Activated naive CD4-positive, alpha-beta T cell treated with anti-CD3 and anti-CD28 coated beads, Interleukin-2, amount 50 U/mL, for 24 hours (primary cell): ENCODE measurements at regions not wholly inside any gene's neighbourhood (a gene's known extent, or its start where the extent isn't known, plus 50 kb on each side); places are given as distances from the start of the nearest gene placed in this dataset.
"Not testable (repeated sequence)": the region's sequence is repeated elsewhere in the genome, so short reads cannot be mapped to it uniquely, and the experiment has no call there.

ENCODE experiments used
- H3K27ac Mint-ChIP-seq: one replicate; pipeline ENCODE4 v1.8.0; 2021; ENCODE audit warnings: mild to moderate bottlenecking, mixed read lengths
- H3K27me3 Mint-ChIP-seq: one replicate; pipeline ENCODE4 v1.8.0; 2021; ENCODE audit warnings: mixed read lengths
- H3K36me3 Mint-ChIP-seq: one replicate; pipeline ENCODE4 v1.8.0; 2021; ENCODE audit warnings: mixed read lengths
- H3K4me1 Mint-ChIP-seq: one replicate; pipeline ENCODE4 v1.8.0; 2021; ENCODE audit warnings: mixed read lengths
- H3K4me3 Mint-ChIP-seq: one replicate; pipeline ENCODE4 v1.8.0; 2021; ENCODE audit warnings: mild to moderate bottlenecking, mixed read lengths
- H3K9me3 Mint-ChIP-seq: one replicate; pipeline ENCODE4 v1.8.0; 2021; ENCODE audit warnings: mixed read lengths

DNA sequence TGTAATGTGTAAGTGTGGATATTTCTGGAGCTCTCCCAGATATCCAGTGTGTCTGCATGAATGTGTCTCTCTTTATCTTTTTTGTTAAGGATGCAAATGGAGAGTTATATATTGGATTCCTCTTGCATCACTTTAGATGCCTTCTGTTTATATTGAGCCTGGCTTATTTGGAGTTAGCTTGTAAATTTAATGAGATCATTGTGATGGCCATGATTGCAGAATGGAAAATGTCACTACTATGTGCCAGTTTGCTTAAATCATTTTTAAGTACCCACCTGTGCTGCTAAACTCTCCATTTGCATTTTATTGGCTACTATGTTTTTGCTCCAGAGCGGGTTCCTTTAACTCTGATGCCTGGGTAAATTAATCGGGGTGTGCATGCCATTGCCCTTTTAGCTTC, 334.8 kb downstream of the UTRN start:
- peaks cover 9% of the 10 kb centered on the region for H3K36me3 Mint-ChIP-seq
- H3K4me3 Mint-ChIP-seq = no peak overlapping the region
- H3K4me1 Mint-ChIP-seq = peaks cover 48% of the 10 kb centered on the region
- no peak overlapping the region for H3K27ac Mint-ChIP-seq
- no peaks in the 10 kb centered on the region for H3K9me3 Mint-ChIP-seq
- no peaks in the 10 kb centered on the region for H3K27me3 Mint-ChIP-seq

DNA sequence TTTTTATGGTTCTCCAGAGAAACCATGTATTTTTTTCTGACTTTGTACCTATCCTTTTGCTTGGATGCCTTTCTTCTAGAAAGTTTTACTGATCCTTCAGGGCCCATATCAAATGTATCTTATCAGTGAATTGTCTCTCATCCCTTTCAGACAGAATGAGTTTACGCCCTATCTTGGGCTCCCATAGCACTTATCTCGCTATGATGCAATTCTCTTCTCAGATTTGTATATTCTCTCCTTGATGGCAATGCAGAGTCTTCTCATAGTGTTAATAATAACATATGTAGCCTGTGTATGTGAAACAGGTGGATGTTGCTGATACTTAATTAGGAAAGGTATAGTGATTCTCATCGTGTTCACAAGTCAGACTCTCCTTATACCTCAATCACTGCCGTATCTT, 336.2 kb downstream of the UTRN start:
- no peaks in the 10 kb centered on the region for H3K9me3 Mint-ChIP-seq
- no peak overlapping the region for H3K4me3 Mint-ChIP-seq
- no peaks in the 10 kb centered on the region for H3K27me3 Mint-ChIP-seq
- peaks cover 48% of the 10 kb centered on the region for H3K4me1 Mint-ChIP-seq
- H3K36me3 Mint-ChIP-seq = peaks cover 7% of the 10 kb centered on the region
- H3K27ac Mint-ChIP-seq = no peak overlapping the region

DNA sequence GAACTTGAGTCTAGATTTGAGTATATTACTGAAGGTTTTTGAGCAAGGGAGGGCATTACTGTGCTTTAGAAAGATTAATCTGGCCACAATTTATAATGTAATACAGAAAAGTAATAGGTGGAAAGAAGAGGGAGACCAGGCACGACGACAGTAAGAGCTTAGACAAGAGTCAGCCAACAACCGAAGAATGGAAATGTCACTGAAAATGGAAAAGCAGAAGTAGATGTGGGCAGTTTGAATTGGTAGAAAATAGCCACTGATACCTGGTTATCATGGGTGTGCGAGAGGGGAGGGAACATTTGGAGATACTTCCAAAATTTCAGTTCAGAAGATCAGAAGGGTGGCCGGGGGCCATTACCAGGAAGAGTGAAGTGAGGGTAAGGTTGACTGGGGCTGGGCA, 339.1 kb downstream of the UTRN start:
- peaks cover 48% of the 10 kb centered on the region for H3K4me1 Mint-ChIP-seq
- H3K9me3 Mint-ChIP-seq = no peaks in the 10 kb centered on the region
- H3K36me3 Mint-ChIP-seq = peaks cover 5% of the 10 kb centered on the region
- no peaks in the 10 kb centered on the region for H3K27me3 Mint-ChIP-seq
- no peak overlapping the region for H3K27ac Mint-ChIP-seq
- H3K4me3 Mint-ChIP-seq = no peak overlapping the region

DNA sequence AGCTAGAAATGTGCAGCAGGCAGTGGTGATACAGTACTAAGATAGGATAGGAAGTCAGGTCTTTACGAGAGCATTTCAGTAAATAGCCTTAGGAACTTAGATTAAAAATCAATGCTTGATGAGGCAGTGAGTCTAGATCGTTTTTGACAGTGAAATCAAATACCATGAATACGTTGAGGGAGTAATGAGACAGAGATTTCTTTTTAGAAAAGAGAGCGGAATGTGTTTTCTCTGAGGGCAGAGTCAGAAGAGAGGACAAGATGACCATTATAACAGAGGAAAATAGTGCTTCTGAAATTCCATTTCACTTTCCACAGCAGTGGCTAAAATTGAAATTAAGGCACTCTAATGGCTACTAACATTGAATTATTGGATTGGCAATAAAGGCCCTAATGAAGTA, 339.6 kb downstream of the UTRN start:
- Mint-ChIP-seq H3K27ac (no peak overlapping the region), H3K9me3 (no peaks in the 10 kb centered on the region), H3K4me3 (no peak overlapping the region), H3K4me1 (peaks cover 49% of the 10 kb centered on the region), H3K36me3 (peaks cover 8% of the 10 kb centered on the region), H3K27me3 (no peaks in the 10 kb centered on the region)

DNA sequence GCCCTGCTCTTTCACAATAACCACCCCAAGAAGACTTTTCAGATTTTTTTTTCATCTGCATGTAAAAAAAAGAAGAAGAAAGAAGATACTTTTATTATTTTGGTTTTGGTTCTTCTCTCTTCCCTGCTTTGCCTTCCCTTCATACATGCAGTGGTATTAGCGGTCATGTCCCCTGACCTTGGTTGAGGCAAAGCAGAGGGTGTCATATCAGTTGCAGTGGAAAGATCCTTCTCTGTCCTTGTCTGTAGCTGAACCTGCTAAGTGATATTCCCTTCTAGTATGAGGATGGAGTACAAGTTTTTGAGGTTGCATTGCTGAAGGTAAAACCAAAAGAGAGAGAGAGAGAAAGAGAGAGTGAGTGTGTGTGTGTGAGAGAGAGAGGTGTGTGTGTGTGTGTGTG, 345.7 kb downstream of the UTRN start:
- H3K4me3 Mint-ChIP-seq = no peak overlapping the region
- H3K9me3 Mint-ChIP-seq = no peaks in the 10 kb centered on the region
- no peak overlapping the region for H3K27ac Mint-ChIP-seq
- H3K36me3 Mint-ChIP-seq = peaks cover 9% of the 10 kb centered on the region
- H3K27me3 Mint-ChIP-seq = no peaks in the 10 kb centered on the region
- H3K4me1 Mint-ChIP-seq = peaks cover 34% of the 10 kb centered on the region

DNA sequence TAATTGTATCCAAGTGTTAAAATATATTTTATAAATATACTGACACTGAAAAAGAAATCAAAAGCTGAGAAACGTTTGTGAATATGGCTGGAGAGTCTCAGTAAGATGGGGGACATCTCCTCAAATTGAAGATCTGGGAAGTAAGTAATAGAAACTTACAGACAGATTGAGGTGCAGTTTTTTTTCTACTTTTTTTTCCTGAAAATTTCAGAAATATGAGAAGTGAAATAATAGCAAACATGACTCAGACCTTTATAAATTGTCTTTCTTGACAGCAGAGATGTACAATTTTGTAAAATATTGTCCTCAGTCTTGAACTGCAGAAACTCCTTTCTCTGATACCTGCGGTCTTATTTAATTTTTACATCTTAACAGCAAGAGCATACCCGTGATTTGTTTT, 347.1 kb downstream of the UTRN start:
- Mint-ChIP-seq H3K27ac (no peak overlapping the region), H3K9me3 (no peaks in the 10 kb centered on the region), H3K4me3 (no peak overlapping the region), H3K27me3 (no peaks in the 10 kb centered on the region), H3K4me1 (peaks cover 37% of the 10 kb centered on the region), H3K36me3 (peaks cover 9% of the 10 kb centered on the region)

DNA sequence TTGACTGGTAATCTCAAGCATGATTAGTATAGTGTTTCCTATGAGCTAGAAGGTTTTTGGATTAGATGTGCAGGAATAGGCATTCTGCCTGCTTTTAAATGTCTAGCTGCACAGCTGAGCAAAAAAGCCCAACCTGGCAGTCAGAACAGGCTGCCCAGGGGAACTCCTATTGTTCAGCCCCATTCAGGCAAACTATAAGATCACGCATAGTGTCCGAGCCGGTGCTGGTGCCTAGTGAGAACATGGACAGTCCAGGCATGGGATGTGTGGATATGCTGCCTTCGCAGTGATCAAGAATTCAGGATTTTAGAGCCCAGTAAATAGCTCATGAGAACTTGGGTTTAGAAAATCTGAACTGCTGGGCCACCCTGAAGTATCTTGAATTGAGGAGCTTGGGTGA, 348.8 kb downstream of the UTRN start:
- H3K27me3 Mint-ChIP-seq = no peaks in the 10 kb centered on the region
- H3K4me1 Mint-ChIP-seq = peaks cover 28% of the 10 kb centered on the region
- H3K4me3 Mint-ChIP-seq = no peak overlapping the region
- no peaks in the 10 kb centered on the region for H3K9me3 Mint-ChIP-seq
- no peak overlapping the region for H3K27ac Mint-ChIP-seq
- H3K36me3 Mint-ChIP-seq = peaks cover 9% of the 10 kb centered on the region

DNA sequence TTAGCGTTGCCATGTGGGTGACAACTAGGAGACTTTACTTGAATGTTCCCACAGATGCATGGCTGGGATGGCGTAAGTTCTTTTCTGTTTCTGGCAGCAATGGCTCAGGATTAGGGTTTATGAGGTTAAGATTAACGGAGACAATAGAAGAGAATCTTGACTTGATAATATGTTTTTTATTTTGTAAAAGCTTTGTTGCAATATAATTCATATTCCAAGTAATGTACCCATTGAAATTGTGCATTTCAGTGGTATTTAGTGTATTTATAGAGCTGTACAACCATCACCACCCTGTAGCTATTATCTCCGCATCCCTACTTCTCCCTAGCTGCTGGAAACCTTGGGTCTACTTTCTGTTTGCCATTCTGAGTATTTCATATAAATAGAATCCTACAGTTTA, 349.2 kb downstream of the UTRN start:
- Mint-ChIP-seq H3K9me3 (peaks cover 4% of the 10 kb centered on the region), H3K4me1 (peaks cover 27% of the 10 kb centered on the region), H3K27ac (no peak overlapping the region), H3K36me3 (peaks cover 11% of the 10 kb centered on the region), H3K27me3 (no peaks in the 10 kb centered on the region), H3K4me3 (no peak overlapping the region)

DNA sequence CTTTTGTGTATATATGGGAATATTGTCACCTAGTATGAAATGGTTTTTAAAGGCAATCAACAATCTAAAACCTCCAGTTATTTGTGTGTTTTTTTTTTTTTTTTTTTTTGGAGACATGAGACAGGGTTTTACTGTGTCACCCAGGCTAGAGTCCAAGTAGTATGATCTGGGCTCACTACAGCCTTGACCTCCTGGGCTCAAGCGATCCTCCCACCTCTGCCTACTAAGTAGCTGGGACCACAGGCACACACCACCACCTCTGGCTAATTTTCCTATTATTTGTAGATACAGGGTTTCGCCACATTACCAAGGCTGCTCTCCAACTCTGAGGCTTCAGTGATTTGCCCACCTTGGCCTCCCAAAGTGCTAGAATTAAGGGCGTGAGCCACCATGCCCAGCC, 349.9 kb downstream of the UTRN start:
- Mint-ChIP-seq H3K4me3 (no peak overlapping the region), H3K27me3 (no peaks in the 10 kb centered on the region), H3K9me3 (peaks cover 6% of the 10 kb centered on the region), H3K4me1 (peaks cover 30% of the 10 kb centered on the region), H3K27ac (no peak overlapping the region), H3K36me3 (peaks cover 9% of the 10 kb centered on the region)

DNA sequence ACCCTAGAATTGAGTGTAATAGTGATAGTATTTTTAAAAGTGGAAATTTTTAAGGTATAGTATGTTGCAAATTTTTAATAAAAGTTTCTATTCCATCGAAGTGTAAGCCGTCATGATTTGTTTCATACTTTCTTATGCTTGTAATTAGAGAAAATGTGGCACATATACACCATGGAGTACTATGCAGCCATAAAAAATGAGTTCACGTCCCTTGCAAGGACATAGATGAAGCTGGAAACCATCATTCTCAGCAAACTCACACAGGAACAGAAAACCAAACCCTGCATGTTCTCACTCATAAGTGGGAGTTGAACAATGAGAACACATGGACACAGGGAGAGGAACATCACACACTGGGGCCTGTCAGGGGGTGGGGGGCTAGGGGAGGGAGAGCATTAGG, 350.9 kb downstream of the UTRN start:
- H3K4me3 Mint-ChIP-seq, H3K27me3 Mint-ChIP-seq, H3K36me3 Mint-ChIP-seq, H3K9me3 Mint-ChIP-seq, H3K27ac Mint-ChIP-seq: not testable (repeated sequence)
- H3K4me1 Mint-ChIP-seq = peaks cover 30% of the 10 kb centered on the region

DNA sequence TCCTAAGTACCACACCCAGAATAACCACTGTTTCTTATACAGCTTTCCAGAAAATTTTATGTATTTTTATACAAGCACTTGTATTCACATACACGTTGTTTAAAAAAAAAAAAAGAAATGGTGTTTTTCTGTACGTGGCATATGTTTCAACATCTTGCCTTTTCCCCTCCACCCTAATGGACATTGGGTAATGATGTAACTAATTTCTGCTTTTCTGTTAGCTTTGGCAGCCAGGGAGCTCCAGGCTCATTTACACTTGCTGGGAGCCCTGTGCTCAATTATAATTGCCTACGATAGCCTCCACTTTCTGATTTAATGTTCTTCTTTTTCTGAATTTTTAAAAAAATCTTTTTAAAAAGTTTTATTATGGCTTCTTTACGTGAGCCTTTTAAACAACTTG, 352.4 kb downstream of the UTRN start:
- Mint-ChIP-seq H3K4me1 (peaks cover 33% of the 10 kb centered on the region), H3K9me3 (peaks cover 6% of the 10 kb centered on the region), H3K27me3 (no peaks in the 10 kb centered on the region), H3K4me3 (no peak overlapping the region), H3K27ac (no peak overlapping the region), H3K36me3 (peaks cover 8% of the 10 kb centered on the region)

DNA sequence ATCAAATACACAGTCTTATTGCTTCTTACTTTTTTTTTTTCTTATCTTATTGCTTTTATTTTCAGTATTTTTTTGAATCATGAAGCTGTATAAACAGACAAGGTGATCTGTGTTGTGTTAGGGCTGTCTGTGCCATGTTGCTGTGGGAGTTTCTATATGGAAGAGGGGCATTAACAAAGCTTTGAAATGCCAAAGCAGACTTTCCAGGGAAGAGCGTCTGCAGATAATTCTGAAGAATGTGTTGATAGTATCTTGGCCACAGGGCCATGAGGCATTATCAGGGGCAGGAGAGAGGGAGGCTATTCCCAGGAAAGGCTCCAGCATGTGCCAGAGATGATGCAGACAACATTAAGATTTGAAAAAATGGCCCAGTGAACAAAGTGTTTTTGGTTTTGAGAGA, 354.5 kb downstream of the UTRN start:
- Mint-ChIP-seq H3K4me1 (peaks cover 36% of the 10 kb centered on the region), H3K4me3 (no peak overlapping the region), H3K27ac (peak overlapping the region; percentile 14), H3K9me3 (peaks cover 6% of the 10 kb centered on the region), H3K36me3 (peaks cover 10% of the 10 kb centered on the region), H3K27me3 (no peaks in the 10 kb centered on the region)

DNA sequence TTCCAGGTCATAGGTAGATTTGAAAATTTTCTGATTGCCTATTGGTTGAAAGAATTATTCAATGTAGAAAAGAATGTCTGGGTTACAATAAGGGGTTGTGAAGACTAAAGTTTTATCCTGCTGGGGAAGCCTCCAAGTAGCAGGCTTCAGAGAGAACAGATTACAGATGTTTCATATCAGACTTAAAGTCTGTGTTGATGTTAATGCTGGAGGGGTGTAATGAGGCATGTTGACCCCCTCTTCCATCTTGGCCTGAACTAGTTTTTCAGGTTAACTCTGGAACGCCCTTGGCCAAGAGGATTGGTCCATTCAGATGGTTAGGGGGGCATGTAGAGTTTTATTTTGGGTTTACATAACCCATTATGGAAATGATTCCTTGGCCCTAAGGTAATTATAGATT, 356.2 kb downstream of the UTRN start:
- H3K27me3 Mint-ChIP-seq = no peaks in the 10 kb centered on the region
- peaks cover 13% of the 10 kb centered on the region for H3K36me3 Mint-ChIP-seq
- peak overlapping the region; percentile 24 for H3K27ac Mint-ChIP-seq
- no peak overlapping the region for H3K4me3 Mint-ChIP-seq
- peaks cover 42% of the 10 kb centered on the region for H3K4me1 Mint-ChIP-seq
- H3K9me3 Mint-ChIP-seq = peaks cover 6% of the 10 kb centered on the region

DNA sequence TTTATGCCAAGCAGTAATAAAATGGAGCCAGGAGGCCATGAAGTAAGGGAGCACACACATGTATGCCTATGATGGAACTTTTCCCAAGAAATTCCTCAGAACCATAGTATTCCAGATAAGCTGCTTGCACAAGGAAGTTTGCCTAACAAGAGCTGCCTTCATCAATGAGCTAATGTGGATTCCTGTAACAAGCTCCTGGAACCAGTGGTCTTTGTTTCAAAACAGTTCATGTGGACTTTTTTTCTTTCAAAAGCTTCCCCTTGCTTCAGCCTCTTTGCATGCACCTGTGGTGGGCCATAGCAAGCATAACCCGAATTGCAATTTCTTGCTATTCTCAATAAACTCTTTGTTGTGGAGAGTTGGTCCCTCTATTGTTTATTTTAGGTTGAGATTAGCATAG, 359.6 kb downstream of the UTRN start:
- Mint-ChIP-seq H3K36me3 (peaks cover 21% of the 10 kb centered on the region), H3K9me3 (no peaks in the 10 kb centered on the region), H3K4me3 (no peak overlapping the region), H3K27ac (no peak overlapping the region), H3K4me1 (peaks cover 40% of the 10 kb centered on the region), H3K27me3 (no peaks in the 10 kb centered on the region)

DNA sequence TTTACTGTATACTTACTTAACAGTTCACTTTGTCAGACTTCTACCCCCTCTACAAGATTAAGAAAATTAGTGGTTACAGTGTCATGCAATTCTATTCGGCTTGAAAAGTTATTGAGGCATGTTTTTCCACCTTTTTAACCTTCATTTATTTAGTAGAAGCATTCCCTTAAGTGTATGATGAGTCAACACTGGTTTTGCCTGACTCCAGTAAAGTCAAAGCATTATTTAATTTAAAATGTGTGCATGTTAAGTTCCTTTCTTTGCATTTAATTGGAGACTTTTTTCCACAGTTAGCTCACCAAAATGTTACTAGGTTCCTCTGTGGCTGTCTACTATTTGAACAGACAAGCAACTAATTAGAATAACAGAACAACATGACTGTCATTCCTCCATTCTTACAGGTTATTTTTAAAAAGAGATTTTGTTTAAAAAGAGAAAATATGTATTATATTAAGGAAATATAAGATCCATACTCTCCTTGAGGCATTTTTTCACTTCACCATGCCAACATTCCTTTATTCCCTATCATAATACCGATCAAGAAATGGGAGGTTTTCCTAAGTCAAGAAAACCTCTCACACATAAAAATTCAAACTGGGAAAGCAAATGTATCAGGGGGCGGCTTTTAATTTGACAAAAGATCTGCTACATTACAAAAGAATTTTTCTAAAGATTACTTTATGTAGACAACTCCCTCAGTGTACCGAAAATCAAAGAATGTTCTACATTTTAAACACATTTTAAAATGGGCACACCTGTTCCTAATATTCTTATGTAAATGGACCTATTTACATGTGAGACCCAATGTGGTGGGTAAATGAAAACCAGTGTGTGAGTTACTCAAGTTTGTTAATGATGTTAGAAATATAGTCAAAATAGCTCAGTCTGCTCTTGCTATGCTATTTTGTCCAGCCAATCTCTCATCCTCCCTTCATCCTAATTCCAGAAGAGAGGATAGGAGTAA, 361.2 kb downstream of the UTRN start:
- H3K36me3 Mint-ChIP-seq = peaks cover 27% of the 10 kb centered on the region
- H3K4me1 Mint-ChIP-seq = peaks cover 39% of the 10 kb centered on the region
- peak overlapping the region; percentile 51 for H3K27ac Mint-ChIP-seq
- no peaks in the 10 kb centered on the region for H3K27me3 Mint-ChIP-seq
- no peak overlapping the region for H3K4me3 Mint-ChIP-seq
- no peaks in the 10 kb centered on the region for H3K9me3 Mint-ChIP-seq

DNA sequence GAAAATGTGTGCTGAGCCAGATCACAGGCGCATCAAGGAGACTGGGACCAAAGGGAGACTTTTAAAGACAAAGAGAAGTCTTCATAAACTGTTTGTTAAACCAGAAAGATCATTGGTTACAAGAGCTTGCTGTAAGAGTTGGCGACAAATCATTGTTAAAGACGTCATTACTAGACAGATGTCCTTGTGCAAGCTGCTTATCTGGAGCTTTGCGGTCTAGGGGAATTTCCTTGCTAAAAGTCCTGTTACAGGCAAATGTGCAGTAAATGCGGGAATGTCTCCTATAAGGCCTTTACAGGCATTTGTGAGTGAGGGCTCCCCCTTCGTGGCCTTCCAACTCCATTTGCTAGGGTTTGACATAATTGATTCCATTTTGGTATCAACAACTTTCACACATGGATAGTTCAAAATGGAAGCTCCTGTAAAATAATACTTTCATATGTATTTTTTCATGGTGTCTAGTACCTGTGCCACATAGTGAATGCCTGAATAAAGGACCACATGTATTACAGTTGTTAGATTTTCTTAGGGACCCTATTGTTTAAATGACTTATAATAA, 362.4 kb downstream of the UTRN start:
- Mint-ChIP-seq H3K27me3 (no peaks in the 10 kb centered on the region), H3K36me3 (peaks cover 27% of the 10 kb centered on the region), H3K4me3 (no peak overlapping the region), H3K27ac (no peak overlapping the region), H3K9me3 (no peaks in the 10 kb centered on the region), H3K4me1 (peaks cover 45% of the 10 kb centered on the region)
